NCI-H1092 treated with DMSO at 0.1 percent for 48 hours (cell line): ENCODE measurements at regions not wholly inside any gene's neighbourhood (a gene's known extent, or its start where the extent isn't known, plus 50 kb on each side); places are given as distances from the start of the nearest gene placed in this dataset.
"Not testable (repeated sequence)": the region's sequence is repeated elsewhere in the genome, so short reads cannot be mapped to it uniquely, and the experiment has no call there.

ENCODE experiments used
- DNase-seq: peaks from one replicate; lab custom pipeline; 2025; lab: John Stamatoyannopoulos, UW

DNA sequence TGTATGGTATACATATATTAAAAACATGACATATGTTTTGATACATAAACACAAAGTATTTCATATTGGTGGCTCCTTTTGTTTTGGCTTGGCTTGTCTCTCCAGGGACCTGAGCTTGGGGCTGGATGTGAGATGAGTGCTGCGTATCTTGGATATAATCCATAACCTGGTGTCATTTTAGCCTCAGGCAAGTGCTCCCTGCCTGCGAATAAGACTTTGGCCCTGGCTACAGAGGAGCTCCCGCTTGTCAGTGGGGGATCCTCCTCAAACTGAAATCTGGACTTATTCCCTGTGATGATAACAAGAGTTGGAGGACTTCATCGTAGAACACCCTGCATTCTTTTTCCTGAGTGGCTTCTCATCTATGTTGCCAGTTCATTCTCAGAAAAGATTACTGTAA, 341.7 kb upstream of the CLINT1 start:
- DNase-seq, result peak; percentile 28

DNA sequence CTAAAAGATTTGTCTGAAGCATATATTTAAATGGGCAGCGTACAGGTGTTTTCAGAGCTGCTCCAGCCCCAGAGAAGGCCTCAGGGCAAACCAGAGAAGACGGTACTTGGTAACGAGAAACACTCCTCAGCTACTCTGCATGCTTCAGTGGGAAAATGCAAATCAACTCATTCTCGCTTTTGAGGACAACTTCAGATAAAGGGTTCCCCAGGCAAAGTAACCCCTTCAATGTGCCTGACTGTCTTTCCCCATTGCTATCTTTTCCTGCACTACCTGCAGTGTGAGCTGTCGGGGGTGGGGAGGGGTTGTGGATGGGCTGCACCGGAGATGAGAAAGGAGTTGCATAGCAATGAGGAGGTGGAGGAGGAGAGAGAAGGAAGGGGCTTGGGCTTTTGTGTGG, 339.7 kb upstream of the CLINT1 start:
- DNase-seq, result no peak

DNA sequence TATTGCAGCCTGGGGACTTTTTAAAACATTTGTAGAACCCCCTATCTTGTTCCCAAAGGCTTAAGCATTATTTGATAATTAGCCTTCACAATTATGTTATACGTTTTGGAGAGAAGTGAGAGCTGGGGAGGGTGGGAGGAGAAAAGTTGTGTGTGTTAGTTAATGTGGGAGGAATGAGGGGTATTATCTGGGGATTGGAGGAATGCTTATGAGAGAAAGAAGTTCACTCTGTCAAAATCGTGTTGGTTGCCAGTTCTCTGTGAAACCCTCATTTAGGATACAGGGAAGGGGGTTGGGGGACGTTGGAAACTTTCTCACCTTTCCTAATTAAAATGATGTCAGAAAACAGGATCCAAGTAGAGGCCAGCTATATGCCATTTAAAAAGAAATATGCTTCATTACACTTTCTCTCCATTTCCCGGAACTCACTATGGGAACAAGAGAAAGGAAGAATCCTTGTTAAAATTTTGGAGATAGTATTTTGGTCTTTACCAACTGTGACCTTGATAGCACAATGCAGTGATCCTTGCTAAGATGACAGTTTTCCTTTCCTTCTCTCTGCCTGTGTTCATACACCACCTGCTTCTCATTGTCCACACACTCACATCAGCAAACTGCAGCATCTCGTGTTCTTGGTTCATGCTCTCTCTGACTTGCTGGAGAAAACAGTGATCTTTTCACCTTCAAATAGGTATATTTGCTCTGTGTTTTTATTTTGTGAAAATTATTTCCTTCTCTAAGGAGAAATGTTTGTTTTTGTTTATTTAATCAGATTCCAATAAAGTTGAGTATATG, 336.7 kb upstream of the CLINT1 start:
- no peak for DNase-seq

DNA sequence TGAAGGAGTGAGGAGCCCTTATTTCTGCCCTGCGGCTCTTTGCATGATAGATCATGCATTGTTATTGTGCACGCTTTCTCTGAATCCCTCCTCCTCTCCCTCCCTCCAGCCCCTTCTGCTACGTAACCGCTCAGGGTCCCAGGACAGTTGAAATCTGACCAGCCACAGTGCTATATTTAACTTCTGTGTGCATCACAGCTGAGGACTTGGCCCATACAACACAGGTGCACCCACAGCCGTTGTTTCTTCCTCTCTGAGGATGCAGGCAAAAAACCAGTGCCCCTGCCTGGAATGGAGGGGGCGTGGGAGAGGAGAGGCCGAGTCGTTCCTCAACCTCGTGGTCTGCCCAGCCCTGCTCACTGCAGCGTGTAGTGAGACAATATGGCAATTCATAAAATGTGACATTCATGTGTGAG, 335.6 kb upstream of the CLINT1 start:
- no peak for DNase-seq

DNA sequence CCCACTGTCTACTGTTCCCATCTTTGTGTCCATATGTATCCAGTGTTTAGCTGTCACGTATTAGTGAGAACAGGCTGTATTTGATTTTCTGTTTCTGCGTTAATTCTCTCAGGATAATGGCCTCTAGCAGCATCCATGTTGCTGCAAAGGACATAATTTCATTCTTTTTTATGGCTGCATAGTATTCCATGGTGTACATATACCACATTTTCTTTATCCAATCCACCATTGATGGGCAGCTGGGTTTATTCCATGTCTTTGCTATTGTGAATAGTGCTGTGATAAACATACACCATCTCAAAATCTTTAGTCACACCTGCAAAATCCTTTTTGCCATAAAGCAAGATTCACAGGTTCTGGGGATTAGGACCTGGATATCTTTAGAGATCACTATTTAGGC, 334.4 kb upstream of the CLINT1 start:
- not testable (repeated sequence) for DNase-seq

DNA sequence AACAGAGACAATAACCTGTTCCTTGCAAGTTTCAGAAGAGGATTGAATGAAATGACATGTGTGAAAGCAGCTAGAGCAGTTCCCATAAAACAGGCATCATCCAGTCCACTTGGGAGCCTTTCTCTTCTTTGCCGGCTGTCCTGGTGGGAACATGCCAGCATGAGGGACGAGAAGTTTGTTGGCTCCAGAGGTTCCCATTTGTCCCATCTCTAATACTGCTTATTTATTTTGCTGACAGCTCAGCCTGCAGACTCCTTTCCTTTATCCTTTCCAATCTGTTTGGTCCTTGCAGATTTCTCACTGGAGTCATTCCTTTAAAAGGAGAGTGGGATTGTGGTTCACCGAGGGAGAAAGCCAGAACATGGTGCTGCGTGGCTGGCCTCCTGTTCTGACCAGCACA, 321.5 kb upstream of the CLINT1 start:
- DNase-seq, result no peak

DNA sequence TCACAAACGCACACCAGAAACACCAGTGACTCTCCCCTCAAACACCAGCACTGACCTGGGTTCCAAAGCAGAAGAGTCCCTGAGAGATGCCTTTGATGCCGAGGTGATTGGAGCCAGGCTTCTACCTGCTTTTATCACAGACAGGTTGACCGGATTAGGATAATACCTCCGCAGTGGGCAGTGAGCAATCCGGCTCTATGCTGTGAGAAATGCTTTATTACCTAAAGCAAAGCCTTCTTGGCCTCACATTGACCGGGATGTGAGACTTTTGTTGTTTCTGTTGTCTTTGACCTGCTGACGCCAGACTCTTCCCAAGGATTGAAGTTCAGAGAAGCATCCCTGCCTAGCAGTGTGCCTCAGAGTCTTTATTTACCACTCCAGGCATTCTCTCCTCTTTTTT, 320.3 kb upstream of the CLINT1 start:
- DNase-seq, result no peak

DNA sequence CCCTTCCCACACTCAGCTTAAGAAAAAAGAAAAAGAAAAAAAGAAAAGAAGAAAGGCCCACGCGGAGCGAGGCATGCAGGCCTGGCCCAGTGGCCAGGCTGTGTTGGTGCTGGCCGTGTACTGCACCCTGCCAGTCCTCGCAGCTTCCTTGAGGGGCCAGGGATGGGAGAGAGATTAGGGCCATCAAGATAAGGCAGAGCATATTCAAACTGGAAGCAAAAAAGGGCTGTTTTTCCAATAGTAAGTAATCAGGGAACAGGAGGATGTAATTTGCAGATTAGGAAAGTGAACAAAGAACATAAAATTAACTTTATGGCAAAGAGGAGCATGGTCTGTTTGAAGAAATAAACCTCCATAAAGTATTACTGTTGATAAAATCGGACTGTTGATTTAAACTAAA, 319.6 kb upstream of the CLINT1 start:
- DNase-seq, result no peak

DNA sequence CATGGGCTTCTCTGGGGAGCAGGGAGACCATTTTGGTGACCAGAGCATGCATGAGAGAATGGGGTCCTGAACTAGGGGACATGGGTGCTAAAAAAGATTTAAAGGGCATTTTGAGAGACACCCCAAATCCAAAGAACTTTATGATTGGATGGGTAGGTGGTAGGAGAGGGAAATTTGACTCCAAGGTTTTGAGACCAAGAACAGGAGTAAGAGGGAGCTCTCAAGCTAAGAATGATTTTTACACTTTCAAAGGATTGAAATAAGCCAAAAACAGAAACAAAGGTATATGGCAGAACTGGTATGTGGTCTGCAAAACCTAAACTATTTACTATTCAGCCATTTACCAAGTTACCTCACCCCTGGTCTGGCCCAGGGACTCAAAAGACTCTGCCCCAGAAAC, 318.2 kb upstream of the CLINT1 start:
- no peak for DNase-seq

DNA sequence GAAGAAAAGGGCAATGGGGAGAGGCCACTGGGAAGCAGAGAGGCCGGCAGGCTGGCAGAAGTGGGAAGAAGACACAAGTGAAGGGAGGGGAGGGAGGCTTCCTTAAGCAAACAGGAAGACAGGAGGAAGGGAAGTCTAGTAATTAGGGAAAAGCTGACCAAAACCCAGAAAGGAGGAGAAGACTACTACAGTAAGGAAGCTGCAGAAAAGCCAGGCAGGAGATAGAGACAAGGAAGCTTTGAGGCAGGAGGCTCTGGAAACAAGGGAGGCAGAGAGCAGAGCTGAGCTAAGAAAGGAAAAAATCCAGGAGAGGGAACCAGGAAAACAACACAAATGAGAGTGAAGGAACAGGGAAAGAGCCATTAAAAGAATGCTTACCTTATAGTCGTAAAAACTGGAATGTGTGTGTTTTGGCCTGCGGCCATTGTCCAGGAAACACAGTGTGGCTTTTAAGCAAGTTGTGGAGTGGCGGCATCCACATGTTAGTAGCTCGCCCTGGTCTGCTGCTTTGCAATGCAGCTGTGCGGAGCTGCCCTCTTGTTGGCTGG, 317.1 kb upstream of the CLINT1 start:
- peak; percentile 21 for DNase-seq

DNA sequence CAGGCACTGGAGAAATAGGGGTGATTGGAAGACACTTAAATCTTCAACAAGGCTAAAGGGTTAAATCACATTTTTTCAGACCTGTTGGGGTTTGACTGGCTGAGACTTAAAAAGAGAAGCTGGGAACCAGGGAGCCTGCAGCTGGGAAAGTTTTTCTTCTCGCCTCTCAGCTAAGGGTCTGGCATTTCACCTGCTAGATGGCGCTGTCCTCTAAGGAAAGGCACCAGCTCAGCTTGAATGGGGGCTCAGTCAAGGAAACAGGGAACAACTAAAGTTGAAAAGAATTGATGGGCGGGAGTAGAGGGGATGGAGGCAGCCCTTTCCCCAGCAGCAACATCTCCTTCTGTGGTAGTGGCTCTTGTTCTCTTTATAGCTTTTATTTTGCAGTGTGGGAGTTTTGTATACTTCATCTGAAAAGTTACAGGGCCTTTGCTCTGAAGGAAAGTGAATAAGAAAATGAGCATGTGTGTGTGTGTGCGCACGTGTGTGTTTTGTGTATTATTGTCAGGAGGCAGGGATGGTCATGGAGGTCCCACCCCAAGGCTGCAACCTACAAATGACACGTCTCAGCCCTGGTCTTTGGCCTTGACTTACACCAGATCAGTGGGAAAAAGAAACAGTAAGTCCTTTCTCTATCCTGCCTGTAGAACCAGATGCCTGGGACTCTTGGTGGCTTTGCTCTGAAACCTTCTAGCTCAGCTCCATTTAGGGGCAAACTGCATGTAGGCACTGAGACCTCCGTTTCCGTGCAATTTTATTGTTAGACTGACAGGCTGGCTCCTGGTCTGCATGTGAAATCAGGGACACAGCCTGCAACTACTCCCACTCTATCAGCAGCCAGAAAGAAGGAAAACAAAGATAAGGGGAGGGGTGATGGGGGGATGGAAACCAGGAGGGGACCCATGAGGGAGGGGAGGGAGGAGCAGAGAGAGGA, 316.2 kb upstream of the CLINT1 start:
- peak; percentile 63 for DNase-seq

DNA sequence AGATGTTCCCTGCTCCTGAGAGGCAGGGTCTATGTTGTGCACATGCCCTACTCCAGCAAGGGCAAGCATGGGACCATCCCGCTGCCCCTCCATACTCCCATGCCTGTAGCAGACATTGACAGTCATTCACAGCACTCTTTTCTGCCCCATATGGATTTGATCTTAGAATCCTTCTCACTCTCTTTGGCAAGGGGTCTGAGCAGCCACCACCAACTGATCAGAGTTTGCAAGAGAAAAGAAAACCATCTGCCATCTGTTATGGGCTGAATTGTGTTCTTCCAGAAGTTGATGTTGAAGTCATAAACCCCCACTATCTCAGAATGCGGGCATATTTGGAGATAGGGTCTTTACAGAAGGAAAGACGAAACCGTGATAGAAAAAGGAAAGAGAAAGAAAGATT, 315.1 kb upstream of the CLINT1 start:
- DNase-seq, result no peak

DNA sequence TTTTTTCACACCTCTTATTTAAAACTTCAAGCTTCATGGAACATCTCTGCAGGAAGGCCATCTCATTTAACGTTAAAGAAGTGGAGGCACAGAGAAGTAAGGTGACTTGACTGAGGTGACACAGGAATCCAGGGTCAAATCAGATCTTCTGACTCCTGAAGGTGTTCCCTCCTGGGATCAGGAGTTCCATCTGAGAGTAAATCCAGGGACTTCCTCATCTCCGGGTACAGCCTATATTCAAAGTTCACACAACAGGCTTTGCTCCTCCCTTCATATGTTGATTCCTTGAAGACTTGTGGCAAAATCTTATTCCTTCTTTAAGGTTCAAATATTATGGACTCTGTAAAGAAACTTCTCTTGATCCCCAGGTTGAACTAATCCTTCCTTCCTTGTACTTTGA, 313.1 kb upstream of the CLINT1 start:
- DNase-seq, result no peak

DNA sequence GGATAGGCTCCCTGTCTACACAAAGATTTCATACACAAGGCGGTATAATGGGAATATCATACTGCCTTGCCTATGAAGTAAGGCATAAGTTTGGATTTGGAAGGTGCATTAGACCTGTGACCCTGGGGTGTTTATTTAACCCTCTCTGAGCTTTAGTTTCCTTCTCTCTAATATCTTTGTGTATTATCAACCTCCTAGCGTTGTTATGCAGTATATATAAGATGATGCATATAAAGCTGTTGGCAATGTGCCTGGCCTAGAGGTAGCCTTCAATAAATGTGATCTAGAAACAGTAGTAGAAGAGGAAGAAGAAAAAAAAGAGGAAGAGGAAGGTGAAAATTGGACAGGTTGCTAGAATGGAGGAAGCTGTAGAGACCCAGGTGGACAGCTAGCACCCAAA, 311.6 kb upstream of the CLINT1 start:
- DNase-seq, result no peak

DNA sequence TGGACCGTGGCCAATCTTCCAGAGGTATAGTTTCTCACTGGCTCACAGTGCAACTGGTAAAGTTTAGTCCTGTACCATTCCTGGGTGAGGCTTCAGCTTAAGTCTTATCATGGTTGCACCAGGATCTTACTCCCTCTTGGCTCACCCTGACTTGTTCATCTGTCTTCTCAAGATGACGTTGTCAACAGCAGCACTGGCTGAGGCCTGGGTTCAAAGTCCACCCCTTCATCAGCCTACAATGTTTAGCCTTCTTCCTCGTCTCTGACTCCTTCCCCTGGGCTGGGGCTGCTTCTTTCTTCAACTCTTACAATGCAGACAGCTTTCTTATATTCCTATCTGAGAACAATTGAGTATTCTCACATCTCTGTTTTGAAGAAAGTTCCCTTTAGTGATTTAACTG, 311.1 kb upstream of the CLINT1 start:
- DNase-seq, result no peak

DNA sequence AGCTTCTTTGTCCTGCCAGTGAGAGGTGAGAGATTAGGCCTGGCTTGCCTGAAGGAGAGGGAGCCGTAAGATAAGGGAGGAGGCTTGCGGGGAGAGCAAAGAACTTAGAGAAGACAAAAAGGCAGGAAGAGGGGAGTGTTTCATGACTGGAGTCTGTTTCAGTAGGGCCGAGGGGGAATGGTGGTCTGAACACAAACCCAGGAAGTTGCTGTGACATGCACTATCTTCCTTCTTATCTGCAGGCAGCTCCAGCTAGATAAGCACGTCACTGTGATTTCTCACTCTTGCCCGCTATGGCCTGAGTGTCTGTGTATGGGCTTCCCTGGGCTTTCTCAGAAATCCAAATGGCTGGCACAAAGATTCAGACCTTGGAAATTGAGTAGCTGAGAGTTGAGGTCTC, 307.5 kb upstream of the CLINT1 start:
- DNase-seq, result no peak

DNA sequence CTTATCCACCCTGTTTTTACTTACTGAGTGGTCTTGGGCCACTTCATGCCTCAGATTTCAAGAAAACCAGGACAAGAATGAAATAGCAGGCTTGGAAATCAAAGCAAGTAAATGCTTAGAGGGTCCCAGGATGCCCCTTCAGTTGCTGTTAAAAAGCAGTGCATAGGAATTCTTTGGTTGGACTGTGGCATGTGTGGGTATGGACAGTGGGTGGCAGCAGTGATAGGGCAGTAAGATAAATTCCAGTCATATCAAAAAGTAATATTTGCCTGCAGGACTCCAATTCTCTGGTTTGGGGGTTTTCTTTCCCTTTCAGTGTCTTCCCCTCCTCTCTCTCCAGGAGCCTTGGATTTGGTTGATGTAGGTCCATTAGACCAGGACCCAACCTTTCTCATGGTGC, 306.7 kb upstream of the CLINT1 start:
- no peak for DNase-seq

DNA sequence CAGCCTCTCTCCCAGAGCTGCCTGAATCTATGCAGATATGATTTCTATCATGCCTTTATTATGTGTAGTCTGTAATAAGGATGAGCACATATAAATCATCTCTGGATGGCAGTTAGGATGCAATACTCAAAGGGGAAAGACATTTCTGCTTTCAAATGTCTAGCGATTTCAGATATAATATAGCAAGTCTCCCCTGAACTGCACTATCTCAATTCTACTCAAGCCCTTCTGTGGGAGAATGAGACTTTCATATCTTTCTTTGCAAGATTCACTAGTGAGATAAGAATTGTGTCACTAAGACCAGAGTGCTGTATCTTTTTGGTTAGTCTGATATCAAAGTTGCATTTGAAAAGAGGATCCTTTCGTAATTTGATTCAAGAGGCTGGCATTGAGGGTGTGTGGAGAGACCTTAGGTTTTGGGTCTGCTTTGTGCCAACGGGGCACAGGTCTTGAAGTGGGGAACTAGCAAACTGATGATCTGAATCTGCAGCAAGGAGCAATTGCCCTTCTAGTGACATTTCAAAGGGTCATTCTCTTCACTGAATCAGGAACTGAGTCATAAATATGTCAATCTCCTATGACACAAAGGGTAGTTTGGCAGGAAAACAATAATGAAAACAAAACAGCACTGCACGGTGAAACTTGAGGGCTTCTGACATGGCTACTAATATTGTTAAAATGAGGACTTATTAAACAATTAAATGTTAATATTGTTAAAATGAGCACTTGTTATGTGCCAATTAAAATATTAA, 305.5 kb upstream of the CLINT1 start:
- no peak for DNase-seq

DNA sequence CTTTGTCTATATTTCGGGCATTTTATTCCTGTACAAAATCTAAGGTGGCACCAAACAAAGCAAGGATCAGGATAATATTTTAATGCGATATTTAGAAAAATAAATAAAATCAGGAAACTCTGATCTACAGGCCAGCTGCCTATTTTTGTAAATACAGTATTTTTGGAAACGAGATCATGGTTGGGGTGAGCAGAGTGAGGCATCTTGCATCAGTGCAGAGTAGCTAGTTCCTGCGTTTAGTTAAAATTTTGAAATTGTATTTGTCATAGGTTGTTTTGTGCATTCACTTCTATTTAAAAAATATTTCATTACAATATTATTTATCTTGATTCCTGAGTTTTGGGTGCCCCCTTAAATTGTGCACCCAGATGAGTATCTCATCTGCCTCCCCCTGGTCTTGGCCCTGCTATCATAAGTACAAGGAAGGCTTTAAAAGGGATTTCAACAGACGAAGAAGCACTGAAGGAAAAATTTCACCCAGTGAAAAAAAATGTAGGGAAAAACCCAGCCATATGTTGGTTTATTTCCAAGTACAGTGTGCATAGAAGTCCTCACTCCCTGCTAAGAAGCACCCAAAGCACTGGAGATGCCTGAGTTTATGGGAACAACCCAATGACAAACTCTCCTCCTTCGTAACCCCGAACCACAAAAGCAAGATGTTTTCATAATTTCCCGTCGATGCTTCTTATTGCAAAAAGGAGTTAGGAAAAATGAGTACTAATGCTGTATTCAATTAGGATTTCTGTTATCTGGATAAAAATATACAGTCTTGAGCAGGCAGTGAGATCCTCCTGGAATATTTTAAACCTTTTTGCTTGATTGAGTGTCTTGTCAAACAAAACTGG, 304.7 kb upstream of the CLINT1 start:
- DNase-seq, result no peak

DNA sequence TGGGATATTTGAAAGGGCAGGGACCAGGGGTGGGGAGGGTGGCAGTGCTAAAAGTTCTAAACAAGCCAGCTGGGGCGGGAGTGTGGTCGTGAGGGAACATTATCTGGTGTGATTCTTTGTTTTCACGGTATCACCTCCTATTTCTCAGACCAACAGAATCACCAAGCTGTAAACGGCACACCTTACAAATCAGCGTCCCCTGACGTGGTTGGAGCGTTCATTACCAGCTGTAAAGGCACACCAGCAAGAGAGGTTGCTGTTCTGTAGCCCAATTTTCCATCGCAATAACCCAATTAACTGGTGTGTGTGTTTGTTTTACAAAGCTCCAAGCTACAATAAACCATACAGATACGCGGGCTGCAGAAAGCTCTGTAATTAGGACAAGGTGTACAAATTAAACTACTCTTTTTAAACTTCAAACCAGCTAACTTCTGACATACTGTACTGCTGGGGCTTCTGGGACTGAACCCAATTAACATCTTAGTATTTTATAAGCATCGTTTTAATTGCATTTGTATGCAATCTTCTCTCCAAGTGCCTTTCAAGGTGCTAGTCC, 303.6 kb upstream of the CLINT1 start:
- DNase-seq, result no peak

DNA sequence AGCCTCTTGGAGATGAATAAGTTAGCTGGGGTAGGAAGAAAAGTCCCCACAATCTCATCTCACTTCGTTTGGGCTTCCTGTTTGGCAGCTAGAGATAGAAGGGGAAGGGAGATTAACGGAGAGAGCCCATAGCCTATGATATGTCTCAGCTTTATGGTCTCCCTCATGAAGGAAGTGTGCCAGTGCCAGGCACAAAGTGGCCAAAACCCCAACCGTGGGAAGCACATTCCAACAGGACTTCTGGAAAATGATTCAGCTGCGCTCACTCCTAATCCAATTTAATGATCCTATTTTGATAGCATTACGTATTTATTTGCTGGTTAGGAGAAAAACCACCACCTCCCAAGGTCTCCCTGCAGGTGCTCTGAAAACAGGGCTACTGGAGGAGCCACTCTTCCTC, 303.1 kb upstream of the CLINT1 start:
- DNase-seq, result no peak
